ENCODE measurements at regions not wholly inside any gene's neighbourhood (a gene's known extent, or its start where the extent isn't known, plus 50 kb on each side); places are given as distances from the start of the nearest gene placed in this dataset.

GRCh38 chr1:222243902-222244301, 304.0 kb downstream of the HHIPL2 start:
- no peak for TF ChIP-seq EZH2 (IDR thresholded peaks at IDR 0.05; ENCODE audit: borderline replicate concordance, low read depth, low read length, severe bottlenecking)
- no peak for TF ChIP-seq CTCF (IDR thresholded peaks at IDR 0.05; ENCODE audit: borderline replicate concordance, extremely low read depth, low read length, poor library complexity, severe bottlenecking)
- DNase-seq (no peak), ATAC-seq (ENCODE audit: insufficient read depth, low read depth) (no peak)
- no peaks in the 10 kb centered on the region for H3K9me3 ChIP-seq (ENCODE audit: insufficient read depth, low read length, severe bottlenecking)
- H3K36me3 ChIP-seq (ENCODE audit: insufficient read depth, low read length): no peaks in the 10 kb centered on the region
- no peak overlapping the region for H3K9ac ChIP-seq (ENCODE audit: low read depth, low read length)
- H3K4me3 ChIP-seq (ENCODE audit: low read depth in 1 of 2, low read length in 2 of 2): no peak overlapping the region
- H3K79me2 ChIP-seq (ENCODE audit: insufficient read depth, low read length): no peaks in the 10 kb centered on the region
- no peak overlapping the region for H3K27ac ChIP-seq (ENCODE audit: low read length)
- no peaks in the 10 kb centered on the region for H4K20me1 ChIP-seq (ENCODE audit: insufficient read depth, low read length)
- H3K4me2 ChIP-seq (ENCODE audit: insufficient read depth, low read length): no peak overlapping the region
- no peak overlapping the region for H2AFZ ChIP-seq (ENCODE audit: low read depth, low read length)
- peaks cover 7% of the 10 kb centered on the region for H3K27me3 ChIP-seq (ENCODE audit: insufficient read depth, low read length, poor library complexity)
- no peaks in the 10 kb centered on the region for H3K4me1 ChIP-seq (ENCODE audit: insufficient read depth, low read length)

- Histone ChIP-seq H3K4me1 (ENCODE audit: insufficient read depth, low read length) (no peaks in the 10 kb centered on the region), H3K27me3 (ENCODE audit: insufficient read depth, low read length, poor library complexity) (peaks cover 3% of the 10 kb centered on the region), H4K20me1 (ENCODE audit: insufficient read depth, low read length) (no peaks in the 10 kb centered on the region), H3K36me3 (ENCODE audit: insufficient read depth, low read length) (no peaks in the 10 kb centered on the region), H3K27ac (ENCODE audit: low read length) (no peak overlapping the region), H2AFZ (ENCODE audit: low read depth, low read length) (no peak overlapping the region), H3K79me2 (ENCODE audit: insufficient read depth, low read length) (no peaks in the 10 kb centered on the region), H3K9me3 (ENCODE audit: insufficient read depth, low read length, severe bottlenecking) (no peaks in the 10 kb centered on the region), H3K4me2 (ENCODE audit: insufficient read depth, low read length) (no peak overlapping the region), H3K9ac (ENCODE audit: low read depth, low read length) (no peak overlapping the region), H3K4me3 (ENCODE audit: low read depth in 1 of 2, low read length in 2 of 2) (no peak overlapping the region)
- no peak for ATAC-seq (ENCODE audit: insufficient read depth, low read depth)
- DNase-seq: no peak
- TF ChIP-seq EZH2 (IDR thresholded peaks at IDR 0.05; ENCODE audit: borderline replicate concordance, low read depth, low read length, severe bottlenecking) (no peak), CTCF (IDR thresholded peaks at IDR 0.05; ENCODE audit: borderline replicate concordance, extremely low read depth, low read length, poor library complexity, severe bottlenecking) (no peak)
Observed at GRCh38 chr1:222242492-222242891, 305.4 kb downstream of the HHIPL2 start.

GRCh38 chr1:222241410-222241809, 306.5 kb downstream of the HHIPL2 start:
- no peaks in the 10 kb centered on the region for H3K4me1 ChIP-seq (ENCODE audit: insufficient read depth, low read length)
- peaks cover 3% of the 10 kb centered on the region for H3K27me3 ChIP-seq (ENCODE audit: insufficient read depth, low read length, poor library complexity)
- no peak overlapping the region for H3K4me2 ChIP-seq (ENCODE audit: insufficient read depth, low read length)
- H4K20me1 ChIP-seq (ENCODE audit: insufficient read depth, low read length): no peaks in the 10 kb centered on the region
- H3K36me3 ChIP-seq (ENCODE audit: insufficient read depth, low read length): no peaks in the 10 kb centered on the region
- DNase-seq (no peak), ATAC-seq (ENCODE audit: insufficient read depth, low read depth) (no peak)
- no peaks in the 10 kb centered on the region for H3K9me3 ChIP-seq (ENCODE audit: insufficient read depth, low read length, severe bottlenecking)
- no peak overlapping the region for H2AFZ ChIP-seq (ENCODE audit: low read depth, low read length)
- no peaks in the 10 kb centered on the region for H3K79me2 ChIP-seq (ENCODE audit: insufficient read depth, low read length)
- TF ChIP-seq CTCF (IDR thresholded peaks at IDR 0.05; ENCODE audit: borderline replicate concordance, extremely low read depth, low read length, poor library complexity, severe bottlenecking): no peak
- no peak for TF ChIP-seq EZH2 (IDR thresholded peaks at IDR 0.05; ENCODE audit: borderline replicate concordance, low read depth, low read length, severe bottlenecking)
- no peak overlapping the region for H3K9ac ChIP-seq (ENCODE audit: low read depth, low read length)
- no peak overlapping the region for H3K27ac ChIP-seq (ENCODE audit: low read length)
- H3K4me3 ChIP-seq (ENCODE audit: low read depth in 1 of 2, low read length in 2 of 2): no peak overlapping the region

All from DND-41 (cell line).